HCT116 (cell line): ENCODE measurements at regions not wholly inside any gene's neighbourhood (a gene's known extent, or its start where the extent isn't known, plus 50 kb on each side); places are given as distances from the start of the nearest gene placed in this dataset.

ENCODE experiments used
- ATAC-seq: fragments of 200-7000 bp; cut with Tn5 transposase; 2 replicates; pipeline ENCODE4 v1.9.1; 2020; ENCODE audit warnings: mild to moderate bottlenecking, moderate library complexity
- BruUV-seq: library from RNA; stranded (reverse); fragments of 400-500 nt; replicated peaks from 2 replicates; lab custom pipeline; 2021; lab: Mats Ljungman, UMichigan
- CTCF ChIA-PET: fragments of 300-600 bp; sonication (Branson Sonifier 250); formaldehyde crosslinking; loops from one replicate; lab custom pipeline; 2021; ENCODE audit warnings: antibody characterized with exemption; lab: Charles Lee
- POLR2A ChIA-PET: fragments of 300-600, 350-600 bp; sonication (Branson Sonifier 250); formaldehyde crosslinking; loops from one replicate; lab custom pipeline; 2021; ENCODE audit warnings: antibody characterized with exemption; lab: Charles Lee
- RAD21 ChIA-PET, 2 experiments: fragments of 300-600 bp; sonication (Branson Sonifier 250); formaldehyde crosslinking; loops; one replicate each; lab custom pipeline; 2023; ENCODE audit warnings: low total read pairs in 2 of 2; ENCODE audit not compliant: uncharacterized antibody in 2 of 2, unreplicated experiment in 2 of 2, low non-redundant PET in 1 of 2; lab: Charles Lee
- DNase-seq: peaks from one replicate; pipeline ENCODE4 v3.0.0-alpha.2; 2010; ENCODE audit warnings: low read depth, low spot score
- H2AFZ ChIP-seq: fragments of 200-600 bp; shearing (Covaris generic), sonication (generic); 2 replicates; pipeline ENCODE4 v1.6.1; 2017; ENCODE audit warnings: low read depth, mixed run types, mixed read lengths, antibody characterized with exemption, low read length; ENCODE audit not compliant: poor library complexity, severe bottlenecking
- H3K27ac ChIP-seq: 2 replicates; pipeline ENCODE4 v1.5.1; 2012; ENCODE audit warnings: low read depth, low read length
- H3K27me3 ChIP-seq: fragments of 200-600 bp; sonication (generic); 2 replicates; pipeline ENCODE4 v1.6.1; 2016; ENCODE audit warnings: mixed run types, low read length, mixed read lengths; ENCODE audit not compliant: insufficient read depth
- H3K36me3 ChIP-seq, 2 experiments: fragments of 200-500 bp in 1 of 2; fragments of 200-600 bp in 1 of 2; sonication (Bioruptor generic) in 1 of 2; sonication (generic) in 1 of 2; 2 replicates each; pipeline versions ENCODE4 v1.5.1 to v1.6.1; 2014 to 2016; ENCODE audit warnings: low read length in 2 of 2, inconsistent platforms in 1 of 2, mixed read lengths in 1 of 2, mixed run types in 1 of 2; ENCODE audit not compliant: insufficient read depth in 2 of 2, control insufficient read depth in 1 of 2
- H3K4me1 ChIP-seq, 2 experiments: fragments of 200-600 bp in 1 of 2; sonication (generic) in 1 of 2; 2 replicates each; pipeline versions ENCODE4 v1.5.1 to v1.6.1; 2012 to 2017; ENCODE audit warnings: low read length in 2 of 2, inconsistent platforms in 1 of 2, mild to moderate bottlenecking in 1 of 2, mixed read lengths in 1 of 2, mixed run types in 1 of 2, moderate library complexity in 1 of 2; ENCODE audit not compliant: insufficient read depth in 2 of 2, control insufficient read depth in 1 of 2
- H3K4me2 ChIP-seq: fragments of 200-600 bp; sonication (generic); 2 replicates; pipeline ENCODE4 v1.6.1; 2017; ENCODE audit warnings: mixed run types, low read length, mixed read lengths
- H3K4me3 ChIP-seq, 2 experiments: fragments of 200-600 bp in 1 of 2; sonication (generic) in 1 of 2; replicated peaks in 1 of 2; 2 replicates each; pipeline ENCODE4 v1.5.1; 2011 to 2016; ENCODE audit warnings: low read length in 2 of 2, control low read depth in 1 of 2, low read depth in 1 of 2, mild to moderate bottlenecking in 1 of 2, mixed read lengths in 1 of 2, mixed run types in 1 of 2
- H3K79me2 ChIP-seq: fragments of 200-600 bp; sonication (generic); 2 replicates; pipeline ENCODE4 v1.6.1; 2017; ENCODE audit warnings: mild to moderate bottlenecking, mixed run types, low read length, moderate library complexity, mixed read lengths; ENCODE audit not compliant: insufficient read depth
- H3K9ac ChIP-seq: fragments of 200-600 bp; sonication (generic); 2 replicates; pipeline ENCODE4 v1.6.1; 2016; ENCODE audit warnings: low read length, mixed read lengths
- H3K9me2 ChIP-seq: fragments of 200-600 bp; sonication (generic), shearing (Covaris generic); 2 replicates; pipeline ENCODE4 v1.6.1; 2017; ENCODE audit warnings: mixed run types, mild to moderate bottlenecking, moderate library complexity; ENCODE audit not compliant: insufficient read depth
- H3K9me3 ChIP-seq, 2 experiments: fragments of 200-500 bp in 1 of 2; fragments of 200-600 bp in 1 of 2; sonication (Bioruptor generic) in 1 of 2; sonication (generic) in 1 of 2; 2 replicates each; pipeline ENCODE4 v1.6.1; 2014 to 2017; ENCODE audit warnings: low read length in 2 of 2, mixed read lengths in 2 of 2, inconsistent platforms in 1 of 2, low read depth in 1 of 2, mild to moderate bottlenecking in 1 of 2, mixed run types in 1 of 2, moderate library complexity in 1 of 2; ENCODE audit not compliant: control insufficient read depth in 1 of 2, insufficient read depth in 1 of 2
- H4K20me1 ChIP-seq: fragments of 200-600 bp; sonication (generic), shearing (Covaris generic); 2 replicates; pipeline ENCODE4 v1.6.1; 2017; ENCODE audit warnings: mixed run types, mild to moderate bottlenecking, moderate library complexity; ENCODE audit not compliant: insufficient read depth
- ATF3 ChIP-seq: IDR thresholded peaks from 2 replicates; pipeline ENCODE4 v1.6.1; 2012
- CEBPB ChIP-seq: IDR thresholded peaks from 2 replicates; pipeline ENCODE4 v1.6.1; 2012; ENCODE audit warnings: low read depth
- EGR1 ChIP-seq: IDR thresholded peaks from 2 replicates; pipeline ENCODE4 v1.6.1; 2012; ENCODE audit warnings: low read depth
- EZH2phosphoT487 ChIP-seq: fragments of 200-600 bp; IDR thresholded peaks from 2 replicates; pipeline ENCODE4 v1.6.1; 2018; ENCODE audit warnings: antibody characterized with exemption, borderline replicate concordance
- FOSL1 ChIP-seq: IDR thresholded peaks from 2 replicates; pipeline ENCODE4 v1.6.1; 2012; ENCODE audit warnings: low read depth
- JUND ChIP-seq: IDR thresholded peaks from 2 replicates; pipeline ENCODE4 v1.6.1; 2012
- POLR2A ChIP-seq: IDR thresholded peaks from 2 replicates; pipeline ENCODE4 v1.7.0; 2011; ENCODE audit warnings: borderline replicate concordance; ENCODE audit not compliant: insufficient read depth, insufficient read length; ENCODE audit errors: extremely low read depth
- POLR2AphosphoS5 ChIP-seq: IDR thresholded peaks from 2 replicates; pipeline ENCODE4 v1.6.1; 2011; ENCODE audit warnings: mild to moderate bottlenecking, low read depth, low read length, moderate library complexity
- RAD21 ChIP-seq: IDR thresholded peaks from 2 replicates; pipeline ENCODE4 v1.6.1; 2012; ENCODE audit warnings: low read depth, mild to moderate bottlenecking
- SIN3A ChIP-seq: IDR thresholded peaks from 2 replicates; pipeline ENCODE4 v1.6.1; 2012; ENCODE audit warnings: low read depth
- SP1 ChIP-seq: IDR thresholded peaks from 2 replicates; pipeline ENCODE4 v1.6.1; 2012; ENCODE audit warnings: low read depth
- TCF7L2 ChIP-seq: IDR thresholded peaks from 2 replicates; pipeline ENCODE4 v1.7.0; 2011; ENCODE audit warnings: borderline replicate concordance, inconsistent platforms; ENCODE audit not compliant: insufficient read depth, insufficient read length; ENCODE audit errors: extremely low read depth
- YY1 ChIP-seq: IDR thresholded peaks from 2 replicates; pipeline ENCODE4 v1.6.1; 2011; ENCODE audit warnings: low read length, low read depth, moderate library complexity, mild to moderate bottlenecking; ENCODE audit not compliant: insufficient replicate concordance; ENCODE audit errors: extremely low read depth
- ZFX ChIP-seq: fragments of 450-650 bp; IDR thresholded peaks from 2 replicates; pipeline ENCODE4 v1.6.1; 2017
- ZNF274 ChIP-seq: fragments of 200-500 bp; sonication (Bioruptor generic); IDR thresholded peaks from 2 replicates; pipeline ENCODE4 v1.6.1; 2014; ENCODE audit warnings: mild to moderate bottlenecking, low read depth, low read length, inconsistent platforms
- intact Hi-C: fragments of 100-400 bp; cut with micrococcal nuclease; formaldehyde crosslinking; loops from 2 replicates; pipeline ENCODE4 v1.10.0; 2022
- TF ChIP-seq, protein P1 (sequence below): IDR thresholded peaks from 2 replicates; pipeline ENCODE4 v1.6.1; 2012; ENCODE audit warnings: low read depth
- TF ChIP-seq, protein P2 (sequence below), 3 experiments: fragments of 200-600 bp in 1 of 3; sonication (generic) in 1 of 3; IDR thresholded peaks in 2 of 3; conservative IDR thresholded peaks in 1 of 3; 2 replicates each; pipeline ENCODE4 v1.5.1; 2012 to 2017; ENCODE audit warnings: low read depth in 2 of 3, low read length in 2 of 3, antibody characterized with exemption in 1 of 3, borderline replicate concordance in 1 of 3, control low read depth in 1 of 3, mild to moderate bottlenecking in 1 of 3, mixed read lengths in 1 of 3, mixed run types in 1 of 3, moderate library complexity in 1 of 3; ENCODE audit not compliant: insufficient read depth in 1 of 3
- TF ChIP-seq, protein P3 (sequence below): IDR thresholded peaks from 2 replicates; pipeline ENCODE4 v1.6.1; 2012
- TF ChIP-seq, protein P4 (sequence below): IDR thresholded peaks from 2 replicates; pipeline ENCODE4 v1.6.1; 2011; ENCODE audit warnings: mild to moderate bottlenecking, low read length, moderate library complexity; ENCODE audit not compliant: insufficient replicate concordance; ENCODE audit errors: extremely low read depth

DNA sequence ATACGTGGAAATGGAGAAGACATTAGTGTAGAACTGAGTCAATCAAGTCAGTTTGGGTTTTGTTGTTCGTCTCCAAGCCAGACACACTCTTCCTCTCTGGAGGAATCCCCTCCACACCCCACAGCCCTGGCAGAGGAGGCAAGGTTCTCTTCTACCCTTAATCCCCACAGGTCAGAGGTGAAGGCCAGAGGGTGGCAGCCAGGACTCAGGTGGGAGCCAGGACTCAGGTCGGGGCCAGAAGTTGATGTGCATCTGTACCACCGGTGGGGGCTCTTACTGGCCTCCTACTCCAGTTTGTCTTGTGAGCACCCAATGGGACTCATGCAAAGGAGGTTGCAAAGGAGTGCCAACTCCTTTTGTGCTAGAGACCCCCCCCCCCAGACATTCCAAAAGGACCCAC is 126.4 kb downstream of the TBXT start:
- BruUV-seq = no TSS peak

More for the DNA sequence above, 126.4 kb downstream of the TBXT start:
- no peaks in the 10 kb centered on the region for H3K4me1 ChIP-seq
- H3K79me2 ChIP-seq = no peaks in the 10 kb centered on the region
- H3K4me2 ChIP-seq = no peak overlapping the region
- RAD21 ChIA-PET = no interaction called here
- no peaks in the 10 kb centered on the region for H3K9me2 ChIP-seq
- H3K36me3 ChIP-seq = no peaks in the 10 kb centered on the region
- H3K9ac ChIP-seq = no peak overlapping the region
- intact Hi-C loops = no loop called here
- POLR2A ChIA-PET = no interaction called here
- ATAC-seq (no peak), DNase-seq (no peak)
- no peak overlapping the region for H3K4me3 ChIP-seq
- no peaks in the 10 kb centered on the region for H4K20me1 ChIP-seq
- H3K27me3 ChIP-seq = no peaks in the 10 kb centered on the region
- CTCF ChIA-PET = no interaction called here
- TF ChIP-seq, protein P1, sequence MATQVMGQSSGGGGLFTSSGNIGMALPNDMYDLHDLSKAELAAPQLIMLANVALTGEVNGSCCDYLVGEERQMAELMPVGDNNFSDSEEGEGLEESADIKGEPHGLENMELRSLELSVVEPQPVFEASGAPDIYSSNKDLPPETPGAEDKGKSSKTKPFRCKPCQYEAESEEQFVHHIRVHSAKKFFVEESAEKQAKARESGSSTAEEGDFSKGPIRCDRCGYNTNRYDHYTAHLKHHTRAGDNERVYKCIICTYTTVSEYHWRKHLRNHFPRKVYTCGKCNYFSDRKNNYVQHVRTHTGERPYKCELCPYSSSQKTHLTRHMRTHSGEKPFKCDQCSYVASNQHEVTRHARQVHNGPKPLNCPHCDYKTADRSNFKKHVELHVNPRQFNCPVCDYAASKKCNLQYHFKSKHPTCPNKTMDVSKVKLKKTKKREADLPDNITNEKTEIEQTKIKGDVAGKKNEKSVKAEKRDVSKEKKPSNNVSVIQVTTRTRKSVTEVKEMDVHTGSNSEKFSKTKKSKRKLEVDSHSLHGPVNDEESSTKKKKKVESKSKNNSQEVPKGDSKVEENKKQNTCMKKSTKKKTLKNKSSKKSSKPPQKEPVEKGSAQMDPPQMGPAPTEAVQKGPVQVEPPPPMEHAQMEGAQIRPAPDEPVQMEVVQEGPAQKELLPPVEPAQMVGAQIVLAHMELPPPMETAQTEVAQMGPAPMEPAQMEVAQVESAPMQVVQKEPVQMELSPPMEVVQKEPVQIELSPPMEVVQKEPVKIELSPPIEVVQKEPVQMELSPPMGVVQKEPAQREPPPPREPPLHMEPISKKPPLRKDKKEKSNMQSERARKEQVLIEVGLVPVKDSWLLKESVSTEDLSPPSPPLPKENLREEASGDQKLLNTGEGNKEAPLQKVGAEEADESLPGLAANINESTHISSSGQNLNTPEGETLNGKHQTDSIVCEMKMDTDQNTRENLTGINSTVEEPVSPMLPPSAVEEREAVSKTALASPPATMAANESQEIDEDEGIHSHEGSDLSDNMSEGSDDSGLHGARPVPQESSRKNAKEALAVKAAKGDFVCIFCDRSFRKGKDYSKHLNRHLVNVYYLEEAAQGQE = no peak
- TF ChIP-seq ATF3 (no peak), JUND (no peak), CEBPB (no peak), EGR1 (no peak), SIN3A (no peak), POLR2A (no peak), ZFX (no peak), RAD21 (no peak), YY1 (no peak), POLR2AphosphoS5 (no peak), TCF7L2 (no peak), ZNF274 (no peak), FOSL1 (no peak), EZH2phosphoT487 (no peak), SP1 (no peak)
- TF ChIP-seq, protein P2, sequence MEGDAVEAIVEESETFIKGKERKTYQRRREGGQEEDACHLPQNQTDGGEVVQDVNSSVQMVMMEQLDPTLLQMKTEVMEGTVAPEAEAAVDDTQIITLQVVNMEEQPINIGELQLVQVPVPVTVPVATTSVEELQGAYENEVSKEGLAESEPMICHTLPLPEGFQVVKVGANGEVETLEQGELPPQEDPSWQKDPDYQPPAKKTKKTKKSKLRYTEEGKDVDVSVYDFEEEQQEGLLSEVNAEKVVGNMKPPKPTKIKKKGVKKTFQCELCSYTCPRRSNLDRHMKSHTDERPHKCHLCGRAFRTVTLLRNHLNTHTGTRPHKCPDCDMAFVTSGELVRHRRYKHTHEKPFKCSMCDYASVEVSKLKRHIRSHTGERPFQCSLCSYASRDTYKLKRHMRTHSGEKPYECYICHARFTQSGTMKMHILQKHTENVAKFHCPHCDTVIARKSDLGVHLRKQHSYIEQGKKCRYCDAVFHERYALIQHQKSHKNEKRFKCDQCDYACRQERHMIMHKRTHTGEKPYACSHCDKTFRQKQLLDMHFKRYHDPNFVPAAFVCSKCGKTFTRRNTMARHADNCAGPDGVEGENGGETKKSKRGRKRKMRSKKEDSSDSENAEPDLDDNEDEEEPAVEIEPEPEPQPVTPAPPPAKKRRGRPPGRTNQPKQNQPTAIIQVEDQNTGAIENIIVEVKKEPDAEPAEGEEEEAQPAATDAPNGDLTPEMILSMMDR (IDR thresholded peaks at IDR 0.05 in 2 of 3, conservative IDR thresholded peaks at IDR 0.05 in 1 of 3; ENCODE audit: borderline replicate concordance in 1 of 3, insufficient read depth in 1 of 3, low read depth in 2 of 3, low read length in 2 of 3) = no peak
- TF ChIP-seq, protein P3, sequence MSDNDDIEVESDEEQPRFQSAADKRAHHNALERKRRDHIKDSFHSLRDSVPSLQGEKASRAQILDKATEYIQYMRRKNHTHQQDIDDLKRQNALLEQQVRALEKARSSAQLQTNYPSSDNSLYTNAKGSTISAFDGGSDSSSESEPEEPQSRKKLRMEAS = no peak
- TF ChIP-seq, protein P4, sequence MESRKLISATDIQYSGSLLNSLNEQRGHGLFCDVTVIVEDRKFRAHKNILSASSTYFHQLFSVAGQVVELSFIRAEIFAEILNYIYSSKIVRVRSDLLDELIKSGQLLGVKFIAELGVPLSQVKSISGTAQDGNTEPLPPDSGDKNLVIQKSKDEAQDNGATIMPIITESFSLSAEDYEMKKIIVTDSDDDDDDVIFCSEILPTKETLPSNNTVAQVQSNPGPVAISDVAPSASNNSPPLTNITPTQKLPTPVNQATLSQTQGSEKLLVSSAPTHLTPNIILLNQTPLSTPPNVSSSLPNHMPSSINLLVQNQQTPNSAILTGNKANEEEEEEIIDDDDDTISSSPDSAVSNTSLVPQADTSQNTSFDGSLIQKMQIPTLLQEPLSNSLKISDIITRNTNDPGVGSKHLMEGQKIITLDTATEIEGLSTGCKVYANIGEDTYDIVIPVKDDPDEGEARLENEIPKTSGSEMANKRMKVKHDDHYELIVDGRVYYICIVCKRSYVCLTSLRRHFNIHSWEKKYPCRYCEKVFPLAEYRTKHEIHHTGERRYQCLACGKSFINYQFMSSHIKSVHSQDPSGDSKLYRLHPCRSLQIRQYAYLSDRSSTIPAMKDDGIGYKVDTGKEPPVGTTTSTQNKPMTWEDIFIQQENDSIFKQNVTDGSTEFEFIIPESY = no peak
- TF ChIP-seq, all 23 proteins: peak for 0
- H3K9me3 ChIP-seq = no peaks in the 10 kb centered on the region
- H2AFZ ChIP-seq = no peak overlapping the region
- no peak overlapping the region for H3K27ac ChIP-seq
